Right cardiac atrium (tissue), 5 donors: ENCODE measurements at regions not wholly inside any gene's neighbourhood (a gene's known extent, or its start where the extent isn't known, plus 50 kb on each side); places are given as distances from the start of the nearest gene placed in this dataset.
A peak's percentile ranks its signal among the peaks of the same experiment; 100 is the strongest.

Experiments
- ATAC-seq, 2 donors: fragments of 200-7000 bp; cut with Tn5 transposase; one replicate each; pipeline versions ENCODE4 v1.8.0 to v1.9.1; 2020; ENCODE audit warnings: moderate library complexity in 2 of 2, mild to moderate bottlenecking in 1 of 2
- DNase-seq, 3 donors: peaks; one replicate each; pipeline ENCODE4 v3.0.0-alpha.2; 2020
- H3K27ac ChIP-seq: one replicate; pipeline ENCODE4 v1.5.1; 2013; ENCODE audit warnings: mild to moderate bottlenecking, low read length, control low read depth, moderate library complexity
- H3K27me3 ChIP-seq: one replicate; pipeline ENCODE4 v1.6.1; 2013; ENCODE audit not compliant: control insufficient read depth, insufficient read depth
- H3K4me1 ChIP-seq: one replicate; pipeline ENCODE4 v1.6.1; 2013; ENCODE audit warnings: low read length; ENCODE audit not compliant: control insufficient read depth, insufficient read depth
- H3K4me3 ChIP-seq: one replicate; pipeline ENCODE4 v1.5.1; 2013; ENCODE audit warnings: low read length, control low read depth
- H3K9me3 ChIP-seq: one replicate; pipeline ENCODE4 v1.6.1; 2013; ENCODE audit warnings: low read length; ENCODE audit not compliant: control insufficient read depth
- WGBS: extraction: QIAGEN DNeasy Blood & Tissue Kit; methylation state at CpG from one replicate; pipeline ENCODE4 v1.1.7; 2013; 5-methylcytosine and 5-hydroxymethylcytosine counted together
- intact Hi-C, 4 donors: fragments of 100-400 bp; cut with DNase I; formaldehyde crosslinking; loops; one replicate each; pipeline versions ENCODE4 v1.11.0 to v1.14.0; 2022 to 2023
- donor health status: healthy with polysubstance abuse.
- donor health status: DM: no; HTN: yes; CAD: no.
- donor health status: DM: no; HTN: no; CAD: no.
- donor health status: DM: no; HTN: yes; CAD: no; lungs with severe emphysema.
- donor health status: DM: yes; HTN: yes; CAD: no.

GRCh38 chr2:3944071-3944470 lies 240.7 kb downstream of the DCDC2C start:
- 53% methylated on average over 4 of the region's 4 CpGs for WGBS
- peak in 1 of 2 donors; percentile 72 for ATAC-seq
- DNase-seq, result no peak
- intact Hi-C loops, result no loop called here
- H3K4me1 ChIP-seq, result no peaks in the 10 kb centered on the region
- H3K4me3 ChIP-seq, result no peak overlapping the region
- no peaks in the 10 kb centered on the region for H3K27me3 ChIP-seq
- H3K9me3 ChIP-seq, result no peaks in the 10 kb centered on the region
- H3K27ac ChIP-seq, result no peak overlapping the region

- no peaks in the 10 kb centered on the region for H3K27me3 ChIP-seq
- H3K27ac ChIP-seq, result no peak overlapping the region
- H3K4me1 ChIP-seq, result no peaks in the 10 kb centered on the region
- intact Hi-C loops, result no loop called here
- no peak for DNase-seq
- no peak for ATAC-seq
- no peak overlapping the region for H3K4me3 ChIP-seq
- WGBS, result 81% methylated on average over 3 of the region's 3 CpGs
- no peaks in the 10 kb centered on the region for H3K9me3 ChIP-seq
Measured at GRCh38 chr2:3944841-3945240, 241.5 kb downstream of the DCDC2C start.

GRCh38 chr2:3948191-3948590 lies 244.8 kb downstream of the DCDC2C start:
- H3K27me3 ChIP-seq, result no peaks in the 10 kb centered on the region
- no peaks in the 10 kb centered on the region for H3K9me3 ChIP-seq
- no peak overlapping the region for H3K27ac ChIP-seq
- ATAC-seq (no peak), DNase-seq (no peak)
- no peak overlapping the region for H3K4me3 ChIP-seq
- no peaks in the 10 kb centered on the region for H3K4me1 ChIP-seq
- intact Hi-C loops, result no loop called here
- 16% methylated on average over 7 of the region's 7 CpGs for WGBS

- no peak overlapping the region for H3K27ac ChIP-seq
- 85% methylated on average over 11 of the region's 11 CpGs for WGBS
- DNase-seq (no peak), ATAC-seq (peak; percentile 16 to 23)
- H3K4me1 ChIP-seq, result no peaks in the 10 kb centered on the region
- H3K9me3 ChIP-seq, result no peaks in the 10 kb centered on the region
- intact Hi-C loops, result loop anchor here in 1 of 4 donors (10.0 kb wide), 1 partner anchor 103 kb away; no protein-coding TSS in a partner anchor
- no peaks in the 10 kb centered on the region for H3K27me3 ChIP-seq
- no peak overlapping the region for H3K4me3 ChIP-seq
Measured at GRCh38 chr2:3951131-3951954, 248.0 kb downstream of the DCDC2C start.

- H3K27me3 ChIP-seq, result no peaks in the 10 kb centered on the region
- H3K4me1 ChIP-seq, result no peaks in the 10 kb centered on the region
- no peak overlapping the region for H3K4me3 ChIP-seq
- ATAC-seq, result no peak
- H3K9me3 ChIP-seq, result no peaks in the 10 kb centered on the region
- intact Hi-C loops, result loop anchor here in 1 of 4 donors (10.0 kb wide), 1 partner anchor 102 kb away; no protein-coding TSS in a partner anchor
- no peak for DNase-seq
- WGBS, result 91% methylated on average over 12 of the region's 12 CpGs
- no peak overlapping the region for H3K27ac ChIP-seq
Measured at GRCh38 chr2:3952866-3953516, 249.6 kb downstream of the DCDC2C start.

GRCh38 chr2:3954261-3954660 lies 250.9 kb downstream of the DCDC2C start:
- ATAC-seq (no peak), DNase-seq (no peak)
- Histone ChIP-seq H3K9me3 (no peaks in the 10 kb centered on the region), H3K4me3 (no peak overlapping the region), H3K27ac (no peak overlapping the region), H3K27me3 (no peaks in the 10 kb centered on the region), H3K4me1 (no peaks in the 10 kb centered on the region)
- 47% methylated on average over 5 of the region's 5 CpGs for WGBS
- intact Hi-C loops, result loop anchor here in 1 of 4 donors (10.0 kb wide), 1 partner anchor 101 kb away; no protein-coding TSS in a partner anchor

GRCh38 chr2:3956406-3956805 lies 253.0 kb downstream of the DCDC2C start:
- Histone ChIP-seq H3K4me3 (no peak overlapping the region), H3K27me3 (no peaks in the 10 kb centered on the region), H3K27ac (no peak overlapping the region), H3K4me1 (no peaks in the 10 kb centered on the region), H3K9me3 (no peaks in the 10 kb centered on the region)
- ATAC-seq, result no peak
- intact Hi-C loops, result loop anchor here in 1 of 4 donors (10.0 kb wide), 1 partner anchor 98 kb away; no protein-coding TSS in a partner anchor
- 61% methylated on average over 8 of the region's 8 CpGs for WGBS
- no peak for DNase-seq

GRCh38 chr2:3956892-3957291 lies 253.5 kb downstream of the DCDC2C start:
- intact Hi-C loops, result loop anchor here in 1 of 4 donors (10.0 kb wide), 1 partner anchor 98 kb away; no protein-coding TSS in a partner anchor
- DNase-seq, result no peak

GRCh38 chr2:3958465-3958864 lies 255.1 kb downstream of the DCDC2C start:
- Histone ChIP-seq H3K27me3 (no peaks in the 10 kb centered on the region), H3K4me3 (no peak overlapping the region), H3K9me3 (no peaks in the 10 kb centered on the region), H3K4me1 (no peaks in the 10 kb centered on the region), H3K27ac (no peak overlapping the region)
- ATAC-seq, result no peak
- 61% methylated on average over 9 of the region's 9 CpGs for WGBS
- no peak for DNase-seq
- intact Hi-C loops, result loop anchor here in 1 of 4 donors (10.0 kb wide), 1 partner anchor 96 kb away; no protein-coding TSS in a partner anchor

More at GRCh38 chr2:3956892-3957291, 253.5 kb downstream of the DCDC2C start:
- no peak overlapping the region for H3K27ac ChIP-seq
- H3K4me1 ChIP-seq, result no peaks in the 10 kb centered on the region
- no peaks in the 10 kb centered on the region for H3K9me3 ChIP-seq
- 79% methylated on average over 13 of the region's 13 CpGs for WGBS
- no peaks in the 10 kb centered on the region for H3K27me3 ChIP-seq
- no peak for ATAC-seq
- no peak overlapping the region for H3K4me3 ChIP-seq

GRCh38 chr2:3958969-3959368 lies 255.6 kb downstream of the DCDC2C start:
- intact Hi-C loops, result loop anchor here in 1 of 4 donors (10.0 kb wide), 1 partner anchor 96 kb away; no protein-coding TSS in a partner anchor
- Histone ChIP-seq H3K9me3 (no peaks in the 10 kb centered on the region), H3K27ac (no peak overlapping the region), H3K4me3 (no peak overlapping the region), H3K4me1 (no peaks in the 10 kb centered on the region), H3K27me3 (no peaks in the 10 kb centered on the region)
- WGBS, result 55% methylated on average over 13 of the region's 13 CpGs
- DNase-seq, result no peak
- ATAC-seq, result no peak

GRCh38 chr2:3959372-3959771 lies 256.0 kb downstream of the DCDC2C start:
- Histone ChIP-seq H3K9me3 (no peaks in the 10 kb centered on the region), H3K27me3 (no peaks in the 10 kb centered on the region), H3K4me1 (no peaks in the 10 kb centered on the region), H3K27ac (no peak overlapping the region), H3K4me3 (no peak overlapping the region)
- intact Hi-C loops, result loop anchor here in 1 of 4 donors (10.0 kb wide), 1 partner anchor 95 kb away; no protein-coding TSS in a partner anchor
- DNase-seq (no peak), ATAC-seq (no peak)
- WGBS, result 5% methylated on average over 2 of the region's 2 CpGs
